SK-N-MC (cell line): ENCODE measurements at regions not wholly inside any gene's neighbourhood (a gene's known extent, or its start where the extent isn't known, plus 50 kb on each side); places are given as distances from the start of the nearest gene placed in this dataset.

Experiments used
- EZH2 ChIP-seq: fragments of 200-600 bp; sonication (generic); IDR thresholded peaks from one replicate; pipeline ENCODE4 v1.6.1; 2017; ENCODE audit warnings: antibody characterized with exemption
- POLR2AphosphoS5 ChIP-seq: IDR thresholded peaks from 2 replicates; pipeline ENCODE4 v1.6.1; 2012; ENCODE audit warnings: mild to moderate bottlenecking, low read depth, low read length, borderline replicate concordance

DNA sequence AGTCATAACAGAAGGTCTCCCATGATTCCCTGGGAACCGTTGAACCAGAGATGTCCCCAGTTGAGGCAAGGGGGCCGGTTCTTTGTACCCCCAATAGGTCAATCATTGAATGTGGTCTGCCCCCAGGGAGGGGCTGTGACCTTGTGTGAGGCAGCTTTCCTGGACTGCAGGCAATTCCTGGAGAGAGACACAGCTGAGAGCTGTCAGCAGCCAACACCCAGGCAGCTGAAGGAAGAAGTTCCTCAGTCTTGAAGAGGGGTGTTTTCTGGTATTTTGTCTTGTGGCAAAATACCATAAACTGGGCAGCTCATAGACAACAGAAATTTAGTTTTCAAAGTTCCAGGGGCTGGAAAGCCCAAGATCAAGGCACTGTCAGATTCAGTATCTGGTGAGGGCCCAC lies 185.7 kb upstream of the ATP6AP2 start:
- TF ChIP-seq POLR2AphosphoS5 (no peak), EZH2 (no peak)
